EL (cell line): ENCODE measurements at regions not wholly inside any gene's neighbourhood (a gene's known extent, or its start where the extent isn't known, plus 50 kb on each side); places are given as distances from the start of the nearest gene placed in this dataset.

Source experiments
- DNase-seq: peaks from one replicate; pipeline ENCODE4 v3.0.0-alpha.2; 2016

DNA sequence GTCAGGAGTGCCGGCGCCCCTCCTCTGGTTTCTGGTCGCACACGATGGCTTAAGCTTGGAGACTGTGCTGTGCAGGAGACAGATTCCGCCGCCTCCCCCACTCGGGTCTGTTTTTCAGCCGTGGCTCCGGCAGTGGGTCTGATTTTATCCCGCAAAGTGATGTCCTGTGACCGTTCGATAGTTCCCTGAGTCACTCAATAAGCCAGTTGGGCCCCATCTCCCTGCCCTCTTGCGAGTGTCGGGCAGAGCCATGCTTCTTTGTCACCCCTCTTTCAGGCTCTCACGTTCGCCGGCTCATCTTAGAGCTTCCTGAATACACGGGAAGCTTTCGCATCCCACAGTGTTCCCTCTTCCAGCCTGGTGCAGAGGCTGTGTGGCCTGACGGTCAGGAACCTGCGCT, 127.8 kb upstream of the RFLNA start:
- no peak for DNase-seq

GRCh38 chr12:124168016-124168786, 126.7 kb upstream of the RFLNA start:
- no peak for DNase-seq

DNA sequence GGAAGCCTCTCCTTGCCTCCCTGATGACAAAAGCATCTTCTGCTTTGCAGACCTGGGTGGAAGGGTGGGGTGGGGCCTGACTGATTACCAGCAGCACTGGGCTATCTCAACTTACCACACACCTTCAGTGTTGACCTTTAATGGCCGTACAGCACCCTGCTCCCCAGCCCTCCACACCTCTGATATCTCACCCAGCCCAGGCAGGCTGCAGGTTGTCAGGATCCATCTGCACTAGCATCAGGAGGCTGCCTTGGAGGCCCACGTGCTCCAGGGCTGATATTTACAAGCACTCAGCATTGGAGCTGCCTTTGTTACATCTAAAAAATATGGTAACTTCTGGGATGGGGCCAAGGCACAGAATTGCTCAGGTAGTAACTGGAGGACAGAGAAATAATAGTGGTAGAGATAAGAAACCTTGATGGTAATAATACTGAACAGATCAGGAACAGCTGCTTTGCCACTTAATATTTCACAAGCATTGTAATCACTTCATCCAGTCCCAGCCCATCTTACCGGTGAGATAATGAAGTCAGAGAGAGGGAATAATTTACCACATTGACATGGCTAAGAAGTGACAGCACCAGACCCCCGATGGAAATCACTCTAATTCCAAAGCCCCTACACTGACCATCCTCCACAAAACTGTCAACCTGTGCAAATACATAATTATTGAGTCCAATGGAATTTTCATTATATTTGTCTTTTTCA, 125.2 kb upstream of the RFLNA start:
- no peak for DNase-seq

DNA sequence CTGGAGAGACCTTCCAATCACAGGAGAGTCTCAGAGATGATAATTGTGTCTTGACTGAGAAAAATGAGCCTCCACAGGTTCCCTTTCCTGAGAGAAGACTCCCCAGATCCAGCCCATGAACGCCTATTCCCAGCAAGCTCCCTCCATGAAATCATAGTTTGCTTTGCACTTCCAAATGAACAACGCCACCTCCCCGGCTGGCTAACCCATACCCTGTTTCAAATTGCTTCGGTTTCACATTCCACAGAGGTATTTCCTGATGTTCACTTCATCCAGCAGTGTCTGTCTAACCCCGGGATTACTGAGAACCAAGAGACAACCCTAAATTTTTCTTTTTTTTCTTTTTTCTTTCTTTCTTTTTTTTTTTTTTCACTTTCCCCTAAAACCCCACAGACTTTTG, 124.1 kb upstream of the RFLNA start:
- DNase-seq: peak; percentile 12

DNA sequence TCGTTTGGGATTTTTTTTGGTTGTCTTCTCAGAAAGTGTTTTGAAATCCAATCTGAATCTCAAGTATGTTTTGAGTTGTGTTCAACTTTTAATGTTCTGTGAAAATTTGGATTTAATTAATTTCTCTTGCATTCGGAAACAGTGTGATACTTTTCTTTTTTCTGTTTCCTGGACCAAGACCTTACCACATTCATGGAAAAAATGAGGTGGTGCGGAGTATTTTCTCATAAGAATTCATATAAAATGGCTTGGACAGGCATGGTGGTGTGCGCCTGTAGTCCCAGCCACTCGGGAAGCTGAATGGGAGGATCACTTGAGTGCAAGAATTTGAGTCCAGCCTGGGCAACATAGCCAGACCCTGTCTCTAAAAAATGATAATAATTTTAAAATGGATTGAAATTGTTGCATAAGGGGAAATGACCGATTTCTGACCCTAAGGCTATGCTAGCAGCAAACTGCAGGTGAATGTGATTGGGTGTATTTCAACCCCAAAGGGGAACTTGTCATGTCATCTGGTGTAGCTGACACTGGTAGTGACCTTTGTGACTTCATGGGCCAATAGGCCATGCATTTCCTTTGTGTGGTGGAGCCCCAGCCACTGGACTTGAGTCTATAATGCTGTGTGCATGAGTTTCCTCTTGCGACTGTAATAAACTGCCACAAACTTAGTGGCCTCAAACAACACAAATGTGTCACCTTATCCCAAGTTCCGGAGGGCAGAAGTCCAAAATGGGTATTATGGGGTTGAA, 123.5 kb upstream of the RFLNA start:
- no peak for DNase-seq

DNA sequence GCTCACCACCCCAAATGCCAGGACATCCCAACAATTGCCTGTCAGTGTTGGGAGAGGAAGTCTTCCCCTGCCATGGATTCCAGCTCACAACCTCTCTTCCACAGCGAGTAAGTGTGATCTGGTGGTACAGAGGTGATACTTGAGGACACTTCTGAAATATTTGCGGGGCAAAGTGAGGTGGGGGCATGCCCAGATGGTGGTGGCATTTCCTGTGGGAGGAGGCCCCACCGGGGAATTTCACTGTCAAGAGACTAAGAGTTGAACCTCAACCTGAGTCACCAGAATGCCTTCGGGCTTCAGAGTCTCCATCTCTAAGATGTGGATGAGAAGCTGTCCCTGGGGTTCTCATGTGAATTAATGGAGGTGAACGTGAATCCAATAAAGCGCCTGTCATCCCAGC, 122.3 kb upstream of the RFLNA start:
- DNase-seq: peak; percentile 95

DNA sequence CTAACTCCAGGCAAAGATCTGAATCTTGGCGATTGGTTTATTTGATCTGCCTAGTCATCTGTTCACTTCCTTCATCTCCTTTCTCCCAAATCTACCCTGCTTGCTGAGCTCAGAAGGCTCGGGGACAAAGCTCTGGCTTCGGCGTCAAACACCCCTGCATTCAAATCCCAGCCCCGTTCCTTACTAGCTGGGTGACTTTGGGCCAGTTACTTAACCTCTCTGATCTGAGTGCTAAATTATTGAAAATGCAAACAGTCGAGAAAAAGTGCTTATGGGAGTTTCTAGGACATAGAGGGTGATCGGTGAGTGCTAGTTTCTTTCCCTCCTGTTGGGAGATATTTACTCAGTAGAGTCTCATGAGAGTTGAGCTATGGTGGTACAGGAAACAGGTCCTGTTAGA, 121.2 kb upstream of the RFLNA start:
- DNase-seq: no peak

DNA sequence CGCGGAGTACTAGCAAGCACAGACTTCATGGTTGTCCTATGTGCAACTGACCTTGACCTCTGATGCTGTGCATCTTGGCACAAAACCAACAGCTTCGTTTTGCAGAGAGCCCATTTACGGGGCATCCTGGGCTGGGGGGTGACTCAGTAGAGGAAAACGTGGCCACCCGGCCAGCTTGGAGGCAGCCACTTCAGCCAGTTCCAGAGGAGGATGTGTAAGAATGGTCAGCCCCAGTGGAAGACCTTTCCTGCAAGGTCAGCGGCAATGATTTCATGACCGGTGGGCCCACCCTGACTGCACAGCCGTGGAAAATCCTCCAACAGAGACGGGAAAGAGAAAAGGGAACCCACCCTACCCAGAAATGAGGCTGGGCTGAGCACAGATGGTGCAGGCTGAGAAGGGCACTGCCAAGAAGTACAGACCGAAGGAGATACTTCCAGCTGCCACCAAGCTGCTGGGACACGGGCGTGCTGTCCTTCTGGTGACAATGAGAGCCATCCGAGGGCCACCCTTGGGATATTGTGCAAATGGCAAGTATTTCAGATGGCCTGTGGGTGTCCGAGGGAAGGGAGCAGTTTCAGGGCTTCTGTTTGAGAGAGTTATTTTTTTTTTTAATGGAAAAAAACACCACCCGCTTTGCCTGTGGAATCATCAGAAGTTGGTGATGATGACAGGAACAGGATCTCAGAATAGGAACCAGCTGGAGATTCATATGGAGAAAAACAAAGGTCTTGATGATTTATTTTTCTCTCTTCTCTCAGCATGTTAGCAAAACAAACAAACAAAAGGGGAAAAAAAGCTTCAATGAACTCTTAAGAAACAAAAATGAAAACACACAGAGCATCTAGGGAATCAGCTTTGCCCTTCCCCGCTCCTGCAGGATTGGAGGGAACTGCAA, 120.2 kb upstream of the RFLNA start:
- peak; percentile 97 for DNase-seq

DNA sequence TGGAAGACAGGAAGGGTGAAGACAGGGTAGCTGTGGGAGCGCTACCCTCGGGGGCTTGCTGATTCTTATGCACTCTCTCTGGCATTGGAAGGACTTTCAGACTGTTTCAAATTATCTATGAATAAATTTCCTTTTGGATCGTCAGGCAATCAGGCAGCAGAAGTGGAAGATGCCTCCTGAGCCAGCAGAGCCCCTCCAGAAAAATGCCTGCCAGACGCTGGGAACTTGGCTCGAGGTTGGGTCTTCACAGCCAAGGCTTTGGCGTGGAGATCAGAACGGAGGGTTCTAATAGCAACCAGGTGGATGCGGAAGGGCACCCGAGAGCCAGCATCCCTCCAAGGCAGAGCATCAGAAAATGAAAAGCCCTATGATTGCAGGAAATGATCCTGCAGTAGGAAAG, 119.2 kb upstream of the RFLNA start:
- DNase-seq: no peak

DNA sequence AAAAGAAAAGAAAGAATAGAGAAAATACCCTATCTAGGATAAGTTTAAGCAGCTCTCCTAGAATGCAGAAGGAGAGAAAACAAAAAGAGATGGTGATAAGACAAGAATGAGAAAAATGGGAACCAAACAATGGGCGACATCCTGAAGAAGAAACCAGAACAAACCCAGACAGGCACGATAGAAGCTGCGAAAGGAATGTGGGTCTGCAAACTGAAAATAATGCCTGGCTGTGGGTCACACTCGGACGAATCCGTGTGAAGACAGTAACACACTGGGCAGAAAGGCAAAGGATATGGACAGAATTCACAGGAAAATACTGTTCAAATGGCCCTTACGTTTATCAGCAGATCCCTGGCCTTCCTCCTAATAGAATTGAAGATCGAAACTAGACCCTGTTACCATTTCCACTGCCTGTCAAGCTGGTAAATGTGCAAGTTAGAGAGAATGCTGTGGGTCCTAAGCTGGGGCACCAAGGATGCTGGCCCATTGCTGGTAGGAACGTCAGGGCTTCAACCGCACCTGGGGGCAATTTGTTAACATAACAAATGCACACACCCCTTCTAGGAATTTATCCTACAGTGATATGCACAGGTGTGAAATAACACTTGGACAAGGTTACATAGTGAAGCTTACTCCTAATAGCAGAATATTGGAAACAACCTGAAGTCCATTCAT, 117.5 kb upstream of the RFLNA start:
- no peak for DNase-seq

DNA sequence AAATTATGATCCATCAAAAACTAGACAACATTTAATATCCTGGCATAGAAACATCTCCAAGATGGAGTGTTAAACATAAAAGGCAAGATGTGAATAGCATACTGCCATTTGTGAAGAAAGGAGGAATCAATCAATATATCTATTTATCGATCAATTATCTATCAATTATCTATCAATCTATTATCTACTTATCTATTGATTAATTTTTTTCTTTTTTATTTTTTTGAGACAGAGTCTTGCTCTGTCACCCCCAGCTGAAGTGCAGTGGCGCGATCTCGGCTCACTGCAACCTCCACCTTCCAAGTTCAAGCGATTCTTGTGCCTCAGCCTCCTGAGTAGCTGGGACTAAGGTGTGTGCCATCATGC, 117.0 kb upstream of the RFLNA start:
- DNase-seq: no peak

DNA sequence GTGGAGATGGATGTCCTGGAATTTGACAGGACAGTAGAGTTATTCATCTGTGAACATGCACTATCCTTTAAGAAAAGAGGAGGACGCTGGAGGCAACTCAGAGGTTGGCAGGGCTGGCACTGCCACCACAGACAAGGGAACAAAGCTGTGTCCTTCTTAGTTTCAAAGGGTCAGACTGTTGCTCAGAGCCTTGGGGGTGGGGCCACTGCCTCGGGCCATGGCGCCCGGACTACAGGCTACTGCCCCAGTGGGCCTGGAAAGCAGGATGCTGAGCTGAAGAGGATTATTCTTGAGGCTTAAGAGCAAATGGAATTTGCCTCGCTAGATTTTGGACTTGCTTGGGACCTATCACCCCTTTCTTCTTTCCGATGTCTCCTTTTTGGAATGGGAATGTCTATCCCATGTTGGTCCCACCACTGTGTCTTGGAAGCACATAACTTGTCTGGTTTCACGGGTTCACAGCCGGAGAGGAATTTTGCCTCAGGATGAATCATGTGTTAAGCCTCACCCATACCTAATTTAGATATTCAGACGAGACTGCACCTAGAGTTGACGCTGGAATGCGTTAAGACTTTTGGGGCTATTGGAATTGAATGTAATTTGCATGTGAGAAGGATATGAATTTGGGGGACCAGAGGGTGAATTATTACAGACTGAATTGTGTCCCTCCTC, 114.8 kb upstream of the RFLNA start:
- no peak for DNase-seq

DNA sequence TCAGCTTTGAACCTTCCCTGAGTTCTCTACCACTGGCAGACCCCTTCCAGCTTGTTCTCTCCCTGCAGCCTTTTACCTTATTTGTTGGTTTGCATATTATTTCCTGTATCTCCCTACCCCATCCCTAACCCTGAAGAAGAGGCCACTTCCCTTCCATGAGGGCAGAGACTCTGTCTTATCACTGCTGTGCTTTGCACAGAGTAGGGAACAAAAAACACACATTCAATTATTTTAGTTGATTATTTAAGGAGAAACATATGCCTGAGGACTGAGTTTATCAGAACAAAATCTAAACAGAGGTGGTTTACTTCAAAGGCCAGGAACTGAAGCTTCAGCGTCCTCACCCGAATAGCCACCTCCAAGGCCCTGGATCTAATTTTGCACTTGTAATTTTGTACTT, 111.7 kb upstream of the RFLNA start:
- no peak for DNase-seq

- DNase-seq: no peak
Measured at GRCh38 chr12:124184456-124184855, 110.4 kb upstream of the RFLNA start.

DNA sequence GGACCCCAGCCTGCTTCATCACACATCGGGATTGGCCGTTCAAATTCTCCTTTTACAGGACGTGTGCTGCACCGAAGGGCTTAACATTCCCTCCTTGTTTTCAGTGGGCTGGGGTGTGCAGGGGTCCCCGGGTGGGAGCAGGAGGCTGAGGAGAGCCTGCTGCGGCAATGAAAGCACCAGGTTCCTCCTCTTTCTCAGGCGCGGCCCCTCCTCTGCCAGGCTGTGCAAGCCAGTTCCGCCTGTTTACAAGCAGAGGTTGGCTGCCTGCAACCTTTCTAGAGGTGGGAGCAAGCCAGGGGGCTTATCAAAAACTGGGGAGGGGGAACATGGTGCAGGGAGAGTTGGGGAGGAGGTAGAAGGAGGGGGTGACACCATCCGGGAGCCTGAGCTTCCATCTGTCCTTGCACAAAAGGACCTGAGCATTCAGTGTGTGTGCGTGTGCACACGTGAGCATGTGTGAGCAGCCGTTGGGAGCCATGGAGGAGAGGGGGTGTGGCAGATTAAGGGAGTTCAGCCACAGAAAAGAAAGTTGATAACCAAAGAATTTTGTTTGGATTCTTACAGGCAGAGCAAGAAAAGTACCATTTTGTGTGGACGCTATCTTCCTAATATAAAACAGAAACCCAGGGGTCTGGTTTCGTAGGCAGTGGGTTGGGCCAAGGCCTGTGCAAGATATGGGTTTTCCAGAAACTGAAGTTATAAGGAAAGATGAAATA, 108.8 kb upstream of the RFLNA start:
- DNase-seq: no peak

DNA sequence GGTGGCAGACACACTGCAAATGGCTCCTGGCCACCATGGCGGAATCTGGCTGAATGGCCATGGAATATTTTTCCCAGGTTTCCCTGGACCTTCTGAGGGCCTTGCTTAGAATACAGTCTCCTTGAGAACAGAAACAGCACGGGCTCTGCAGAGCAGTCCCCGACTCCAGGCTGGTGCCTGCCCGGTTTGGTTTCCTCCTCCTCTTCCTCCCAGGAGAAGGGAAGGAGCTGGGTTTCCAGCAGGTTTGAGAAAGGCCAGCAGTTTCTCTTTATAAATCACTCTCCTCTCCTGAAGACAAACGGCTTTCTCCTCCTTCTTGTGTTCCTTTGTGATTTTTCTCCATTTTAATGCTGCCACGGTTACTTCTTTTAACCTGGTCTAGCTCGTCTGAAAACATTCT, 106.8 kb upstream of the RFLNA start:
- DNase-seq: no peak

DNA sequence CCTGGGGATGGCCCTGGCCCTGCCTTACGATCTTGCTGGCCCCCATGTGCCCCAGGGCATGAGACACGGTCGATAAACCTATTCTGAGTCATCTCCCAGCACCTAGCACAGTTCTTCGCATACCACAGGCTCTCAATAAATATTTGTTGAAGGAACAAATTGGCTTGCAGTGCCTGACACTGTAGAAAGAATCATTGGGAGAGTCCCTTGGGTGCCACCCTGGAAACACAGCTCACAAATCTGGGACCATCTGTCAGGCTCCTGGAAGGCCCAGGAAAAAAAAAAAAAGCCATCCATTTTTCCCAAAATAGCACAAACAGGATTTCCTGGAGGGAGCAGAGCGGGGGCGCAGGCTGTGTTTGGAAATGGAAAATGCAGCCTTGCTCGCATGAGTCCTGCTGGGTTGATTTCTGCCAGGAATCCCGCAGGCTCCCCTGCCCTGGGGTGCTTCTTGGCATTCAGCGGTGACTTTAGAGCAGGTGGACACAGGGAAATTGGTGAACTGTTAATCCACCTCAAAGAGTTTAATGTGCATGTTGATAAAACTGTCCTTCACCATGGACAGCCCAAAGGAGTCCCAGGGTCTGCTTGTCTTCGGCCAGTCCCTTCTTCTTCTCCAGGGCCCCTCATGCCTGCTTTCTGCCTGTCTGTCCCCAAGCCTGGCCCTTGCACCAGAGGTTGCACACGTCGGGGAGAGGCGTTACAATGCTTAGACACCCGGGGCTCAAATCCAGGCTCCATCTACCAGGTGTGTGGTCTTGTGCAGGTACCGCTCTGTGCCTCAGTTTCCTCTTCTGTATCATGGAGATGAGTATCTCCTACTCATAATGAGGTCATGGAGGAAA, 106.1 kb upstream of the RFLNA start:
- DNase-seq: peak; percentile 47

DNA sequence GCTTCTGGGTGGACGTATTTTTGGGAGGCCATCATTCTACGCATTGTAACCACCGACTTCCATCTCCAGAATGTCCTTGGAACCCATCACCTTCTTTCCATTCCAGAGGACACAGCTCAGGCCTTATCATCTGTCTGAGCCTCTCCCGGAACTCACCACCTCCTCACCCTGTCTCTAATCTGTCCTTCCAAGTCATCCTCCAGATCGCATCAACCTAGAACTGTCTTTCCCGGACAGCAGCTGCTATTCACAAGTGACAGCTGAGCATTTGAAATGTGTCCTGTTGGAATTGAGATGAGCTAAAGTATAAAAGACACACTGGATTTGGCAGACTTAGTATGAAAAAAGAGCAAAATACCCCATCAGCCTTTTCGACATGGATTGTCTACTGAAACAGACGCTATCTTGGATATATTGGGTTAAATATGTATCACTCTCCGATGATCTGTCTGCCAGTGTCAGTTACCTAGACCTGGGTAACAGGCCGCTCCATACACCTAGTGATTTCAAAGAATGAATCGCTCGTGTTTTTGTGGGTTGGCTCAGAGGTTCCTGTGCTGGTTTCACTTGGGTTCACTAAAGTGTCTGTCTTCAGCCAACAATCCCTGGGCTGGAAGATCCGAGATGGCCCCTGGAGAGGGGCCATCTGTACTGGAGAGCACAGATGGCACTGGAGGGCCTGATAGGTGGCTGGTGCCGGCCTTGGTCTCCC, 104.4 kb upstream of the RFLNA start:
- no peak for DNase-seq

DNA sequence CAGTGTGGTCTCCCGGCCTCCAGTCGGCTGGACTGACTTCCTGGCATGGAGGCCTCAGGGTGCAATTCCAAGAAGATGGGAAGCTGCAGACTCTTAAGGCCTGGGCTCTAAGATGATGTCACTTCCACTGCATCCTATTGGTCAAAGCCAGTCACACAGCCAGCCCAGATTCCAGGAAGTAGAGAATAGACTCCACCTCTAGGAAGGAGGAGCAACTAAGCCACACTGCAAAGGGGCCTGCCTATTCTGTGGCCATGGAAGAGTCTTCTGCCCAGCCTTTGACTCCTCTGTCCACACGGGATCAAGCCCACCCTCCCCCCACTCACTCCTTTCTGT, 103.9 kb upstream of the RFLNA start:
- DNase-seq: peak; percentile 52

GRCh38 chr12:124191966-124192365, 102.9 kb upstream of the RFLNA start:
- DNase-seq: no peak
